ENCODE measurements at regions not wholly inside any gene's neighbourhood (a gene's known extent, or its start where the extent isn't known, plus 50 kb on each side); places are given as distances from the start of the nearest gene placed in this dataset.

DNA sequence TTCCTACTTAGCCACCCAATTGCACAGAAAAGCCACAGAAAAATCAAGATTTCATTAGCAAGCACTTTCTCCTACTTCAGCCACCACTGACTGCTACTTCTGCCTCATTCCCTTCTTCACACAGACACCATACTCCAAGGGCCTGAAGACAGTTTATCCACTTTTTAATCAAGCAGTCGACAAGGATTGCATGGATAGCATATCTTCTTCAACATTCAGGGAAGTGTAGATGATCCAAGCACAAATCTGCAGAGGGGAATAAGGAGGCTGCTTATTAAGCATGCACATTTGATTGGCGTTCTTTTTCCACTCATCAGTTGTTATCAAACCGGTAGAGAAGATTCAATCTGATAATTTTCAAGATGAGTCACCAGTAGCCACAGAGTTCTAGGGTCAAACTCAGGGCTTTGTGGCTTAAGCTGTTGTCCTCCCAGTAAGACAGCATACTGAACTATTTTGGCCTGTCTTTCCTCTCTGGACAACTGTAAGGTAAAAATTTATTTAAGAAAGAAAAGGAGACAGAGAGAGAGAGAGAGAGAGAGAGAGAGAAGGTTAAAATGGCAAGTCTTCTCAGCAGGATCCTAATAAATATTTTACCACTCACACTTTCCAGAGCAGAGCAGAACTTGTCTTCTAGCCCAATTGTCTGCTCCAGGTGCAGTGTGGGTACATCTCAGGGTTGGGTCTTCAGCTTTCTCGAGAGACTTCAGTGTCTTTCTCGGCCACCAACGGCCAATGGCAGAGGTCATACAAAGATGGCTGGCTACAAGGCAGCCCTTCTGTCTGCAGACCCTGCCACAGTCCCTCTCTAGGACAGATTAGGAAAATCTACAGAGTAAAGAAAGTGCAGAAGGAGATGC lies 80.6 kb upstream of the BHLHE40 start (continued):
- TF ChIP-seq TAF1 (IDR thresholded peaks at IDR 0.05; ENCODE audit: control insufficient read depth, extremely low read depth, insufficient read depth, low read length, severe bottlenecking) (no peak), ZNF551 (CRISPR knock-in tag; IDR thresholded peaks at IDR 0.05) (no peak), ZNF436 (CRISPR knock-in tag; IDR thresholded peaks at IDR 0.05) (no peak), ZNF12 (CRISPR knock-in tag; IDR thresholded peaks at IDR 0.05) (no peak), NFIX (CRISPR knock-in tag; IDR thresholded peaks at IDR 0.05; ENCODE audit: low read depth) (no peak), BRF1 (IDR thresholded peaks at IDR 0.05; ENCODE audit: borderline replicate concordance, extremely low read depth, insufficient read length) (no peak), ZNF354B (CRISPR knock-in tag; IDR thresholded peaks at IDR 0.05) (no peak), NRF1 (conservative IDR thresholded peaks at IDR 0.05 in 1 of 2, IDR thresholded peaks at IDR 0.05 in 1 of 2) (0 out of 4 replicates have a peak, but pooled peaks of 1 of the 2 experiments have one; percentile 2), ZNF232 (CRISPR knock-in tag; IDR thresholded peaks at IDR 0.05) (no peak), CUX1 (CRISPR knock-in tag; IDR thresholded peaks at IDR 0.05) (no peak), IRF9 (tag; IDR thresholded peaks at IDR 0.05) (no peak), RBM34 (IDR thresholded peaks at IDR 0.05; ENCODE audit: borderline replicate concordance, insufficient read depth, low read length) (no peak), TRIM28 (IDR thresholded peaks at IDR 0.05) (no peak), WHSC1 (IDR thresholded peaks at IDR 0.05; ENCODE audit: low read length) (no peak), ZNF77 (CRISPR knock-in tag; IDR thresholded peaks at IDR 0.05) (no peak), NFE2L1 (tag; IDR thresholded peaks at IDR 0.05; ENCODE audit: borderline replicate concordance, low read depth) (no peak), HDAC2 (IDR thresholded peaks at IDR 0.05) (peak; percentile 75)
- TF ChIP-seq, protein P1, sequence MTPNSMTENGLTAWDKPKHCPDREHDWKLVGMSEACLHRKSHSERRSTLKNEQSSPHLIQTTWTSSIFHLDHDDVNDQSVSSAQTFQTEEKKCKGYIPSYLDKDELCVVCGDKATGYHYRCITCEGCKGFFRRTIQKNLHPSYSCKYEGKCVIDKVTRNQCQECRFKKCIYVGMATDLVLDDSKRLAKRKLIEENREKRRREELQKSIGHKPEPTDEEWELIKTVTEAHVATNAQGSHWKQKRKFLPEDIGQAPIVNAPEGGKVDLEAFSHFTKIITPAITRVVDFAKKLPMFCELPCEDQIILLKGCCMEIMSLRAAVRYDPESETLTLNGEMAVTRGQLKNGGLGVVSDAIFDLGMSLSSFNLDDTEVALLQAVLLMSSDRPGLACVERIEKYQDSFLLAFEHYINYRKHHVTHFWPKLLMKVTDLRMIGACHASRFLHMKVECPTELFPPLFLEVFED (CRISPR knock-in tag; conservative IDR thresholded peaks at IDR 0.05) = no peak
- TF ChIP-seq, protein P2, sequence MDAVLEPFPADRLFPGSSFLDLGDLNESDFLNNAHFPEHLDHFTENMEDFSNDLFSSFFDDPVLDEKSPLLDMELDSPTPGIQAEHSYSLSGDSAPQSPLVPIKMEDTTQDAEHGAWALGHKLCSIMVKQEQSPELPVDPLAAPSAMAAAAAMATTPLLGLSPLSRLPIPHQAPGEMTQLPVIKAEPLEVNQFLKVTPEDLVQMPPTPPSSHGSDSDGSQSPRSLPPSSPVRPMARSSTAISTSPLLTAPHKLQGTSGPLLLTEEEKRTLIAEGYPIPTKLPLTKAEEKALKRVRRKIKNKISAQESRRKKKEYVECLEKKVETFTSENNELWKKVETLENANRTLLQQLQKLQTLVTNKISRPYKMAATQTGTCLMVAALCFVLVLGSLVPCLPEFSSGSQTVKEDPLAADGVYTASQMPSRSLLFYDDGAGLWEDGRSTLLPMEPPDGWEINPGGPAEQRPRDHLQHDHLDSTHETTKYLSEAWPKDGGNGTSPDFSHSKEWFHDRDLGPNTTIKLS (IDR thresholded peaks at IDR 0.05; ENCODE audit: borderline replicate concordance, low read depth) = no peak
